GM13976 (cell line): ENCODE measurements at regions not wholly inside any gene's neighbourhood (a gene's known extent, or its start where the extent isn't known, plus 50 kb on each side); places are given as distances from the start of the nearest gene placed in this dataset.

Experiments used
- DNase-seq: peaks from one replicate; pipeline ENCODE4 v3.0.0; 2012; ENCODE audit warnings: low spot score
- in situ Hi-C: fragments of 300-500 bp; cut with MboI; formaldehyde crosslinking; loops from one replicate; pipeline ENCODE4 v1.12.0; 2022; ENCODE audit warnings: low sequenced_read_pairs, mixed read lengths, inconsistent platforms; ENCODE audit not compliant: unreplicated experiment
- TF ChIP-seq, protein P1 (sequence below): IDR thresholded peaks from 2 replicates; pipeline ENCODE4 v1.5.1; 2012; ENCODE audit warnings: borderline replicate concordance, mild to moderate bottlenecking; ENCODE audit not compliant: insufficient read depth; ENCODE audit errors: extremely low read depth, missing control alignments, control extremely low read depth

DNA sequence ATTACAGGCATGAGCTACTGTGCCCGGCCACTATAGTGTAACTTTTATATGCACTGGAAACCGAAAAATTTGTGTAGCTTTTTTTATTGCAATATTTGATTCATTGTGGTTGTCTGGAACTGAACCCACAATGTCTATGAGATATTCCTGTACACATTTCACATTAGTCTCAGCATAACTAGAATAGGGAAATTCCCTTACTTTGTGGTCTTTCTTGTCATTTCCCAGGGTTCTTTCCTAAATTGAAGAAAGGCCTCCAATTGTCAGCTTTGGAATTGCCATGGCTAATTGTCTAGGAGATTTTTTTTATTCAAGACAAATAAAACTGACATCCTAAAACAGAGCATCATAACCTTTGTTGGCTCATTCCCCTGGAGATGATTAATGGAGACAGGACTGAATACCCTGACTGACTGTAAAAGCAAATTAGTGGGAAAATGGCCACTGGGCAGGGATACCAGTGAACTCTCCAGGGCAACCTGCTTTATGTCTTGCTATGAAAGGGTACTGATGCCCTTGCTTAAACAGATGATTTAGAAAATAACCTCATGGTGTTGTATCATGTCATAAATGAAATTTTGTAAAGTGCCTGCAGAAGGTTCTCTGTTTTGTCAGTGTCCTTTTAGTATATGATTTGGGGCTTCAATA lies 576.9 kb downstream of the RFPL4B start:
- in situ Hi-C loops = no loop called here
- DNase-seq = no peak
- TF ChIP-seq, protein P1, sequence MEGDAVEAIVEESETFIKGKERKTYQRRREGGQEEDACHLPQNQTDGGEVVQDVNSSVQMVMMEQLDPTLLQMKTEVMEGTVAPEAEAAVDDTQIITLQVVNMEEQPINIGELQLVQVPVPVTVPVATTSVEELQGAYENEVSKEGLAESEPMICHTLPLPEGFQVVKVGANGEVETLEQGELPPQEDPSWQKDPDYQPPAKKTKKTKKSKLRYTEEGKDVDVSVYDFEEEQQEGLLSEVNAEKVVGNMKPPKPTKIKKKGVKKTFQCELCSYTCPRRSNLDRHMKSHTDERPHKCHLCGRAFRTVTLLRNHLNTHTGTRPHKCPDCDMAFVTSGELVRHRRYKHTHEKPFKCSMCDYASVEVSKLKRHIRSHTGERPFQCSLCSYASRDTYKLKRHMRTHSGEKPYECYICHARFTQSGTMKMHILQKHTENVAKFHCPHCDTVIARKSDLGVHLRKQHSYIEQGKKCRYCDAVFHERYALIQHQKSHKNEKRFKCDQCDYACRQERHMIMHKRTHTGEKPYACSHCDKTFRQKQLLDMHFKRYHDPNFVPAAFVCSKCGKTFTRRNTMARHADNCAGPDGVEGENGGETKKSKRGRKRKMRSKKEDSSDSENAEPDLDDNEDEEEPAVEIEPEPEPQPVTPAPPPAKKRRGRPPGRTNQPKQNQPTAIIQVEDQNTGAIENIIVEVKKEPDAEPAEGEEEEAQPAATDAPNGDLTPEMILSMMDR = no peak

GRCh38 chr6:112925702-112926101 lies 578.6 kb downstream of the RFPL4B start:
- DNase-seq = no peak
- TF ChIP-seq, protein P1 = no peak
- in situ Hi-C loops = no loop called here

DNA sequence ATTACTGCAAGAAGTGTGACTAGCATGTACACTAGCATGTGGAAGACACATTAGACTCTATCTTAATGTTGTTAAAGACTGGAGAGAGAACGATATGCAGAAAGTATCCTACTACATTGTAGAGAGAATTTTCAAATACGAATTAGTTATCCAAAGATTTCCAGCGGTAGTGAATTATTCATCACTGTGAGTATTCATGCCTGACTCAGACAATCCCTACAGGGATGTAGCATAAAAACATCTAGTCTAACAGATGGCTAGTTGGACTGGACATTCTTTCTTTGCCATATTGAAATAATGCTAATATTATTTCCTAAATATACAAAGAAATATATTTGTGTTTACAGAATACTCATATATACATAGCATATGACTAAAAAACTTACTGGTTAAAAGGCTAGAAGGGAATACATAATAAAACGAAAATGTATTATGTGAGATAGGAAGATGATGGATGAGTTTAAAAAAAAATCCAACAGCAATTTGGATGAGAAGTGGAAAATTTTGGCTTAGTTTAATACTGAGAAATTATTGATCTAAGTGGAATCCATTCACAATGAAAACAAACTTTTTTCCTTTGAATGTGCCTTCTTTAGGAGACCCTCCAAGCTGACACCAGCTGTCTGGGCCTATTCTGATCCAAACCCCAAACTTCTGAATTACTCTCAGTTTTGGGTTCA lies 580.7 kb downstream of the RFPL4B start:
- TF ChIP-seq, protein P1 = no peak
- no peak for DNase-seq
- in situ Hi-C loops = no loop called here

DNA sequence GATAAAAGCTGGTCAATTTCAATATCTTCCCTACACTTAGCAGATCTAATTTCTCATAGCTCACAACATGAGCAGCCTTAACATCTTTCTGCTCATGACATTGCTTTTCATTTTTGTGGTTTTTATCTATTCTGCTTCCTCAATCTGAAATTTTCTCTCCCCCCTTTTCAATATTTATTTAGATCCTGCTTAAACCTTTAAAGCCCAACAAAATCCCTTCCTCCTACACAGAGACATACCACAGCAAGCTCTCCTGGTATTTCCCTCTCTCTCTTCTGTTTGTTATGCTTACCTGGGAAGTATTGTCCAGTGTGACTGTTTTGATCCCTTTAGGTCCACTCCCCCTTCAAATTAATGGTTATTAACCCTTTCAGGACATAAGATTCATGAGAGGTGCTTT lies 582.5 kb downstream of the RFPL4B start:
- TF ChIP-seq, protein P1 = no peak
- no peak for DNase-seq
- in situ Hi-C loops = no loop called here

DNA sequence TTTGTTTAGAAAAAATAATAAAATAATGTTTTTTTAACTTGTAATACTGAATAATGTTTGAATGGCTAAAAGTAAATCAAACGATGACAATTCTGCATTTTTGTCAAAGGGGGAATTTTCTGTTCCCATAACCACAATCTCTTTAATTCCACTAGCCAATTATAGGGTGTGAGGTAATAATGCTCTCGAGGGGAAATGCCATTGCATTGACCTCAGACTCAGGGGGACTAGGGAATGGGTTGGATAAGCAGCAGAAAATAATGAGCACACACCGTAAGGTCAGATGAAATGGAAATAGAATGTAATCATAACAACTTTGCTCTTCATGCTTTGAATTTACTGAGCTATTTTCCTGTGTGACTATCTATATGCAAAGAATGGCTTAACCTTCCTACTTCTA lies 584.7 kb downstream of the RFPL4B start:
- TF ChIP-seq, protein P1 = no peak
- in situ Hi-C loops = no loop called here
- no peak for DNase-seq

DNA sequence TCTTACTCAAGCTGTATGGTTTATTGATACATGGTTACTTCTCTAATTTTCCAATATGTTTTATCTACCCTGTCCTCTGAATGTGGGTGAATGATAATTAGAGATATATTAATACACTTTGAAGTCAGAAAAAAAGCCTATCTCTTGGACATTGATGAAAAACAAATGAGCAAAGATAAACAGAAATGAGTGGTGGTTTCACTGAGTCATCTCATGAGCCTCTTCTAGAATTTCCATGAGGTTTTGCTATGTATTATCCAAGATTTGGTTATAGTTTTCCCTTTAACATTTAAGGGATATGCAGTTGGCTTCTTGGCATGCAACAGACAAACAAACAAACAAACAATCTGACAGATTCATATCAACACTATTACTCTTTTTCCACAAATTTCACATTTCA lies 586.8 kb downstream of the RFPL4B start:
- in situ Hi-C loops = no loop called here

More for the DNA sequence above, 586.8 kb downstream of the RFPL4B start:
- DNase-seq = no peak
- TF ChIP-seq, protein P1 = no peak
